Smooth muscle cell (in vitro differentiated cells): ENCODE measurements at regions not wholly inside any gene's neighbourhood (a gene's known extent, or its start where the extent isn't known, plus 50 kb on each side); places are given as distances from the start of the nearest gene placed in this dataset.

ENCODE experiments used
- DNase-seq: peaks from one replicate; lab custom pipeline; 2025; ENCODE audit not compliant: unreplicated experiment; lab: John Stamatoyannopoulos, UW
- H2AFZ ChIP-seq: fragments of 200-600 bp; sonication (generic); 2 replicates; pipeline ENCODE4 v1.6.0; 2016; ENCODE audit warnings: antibody characterized with exemption, low read depth, mild to moderate bottlenecking
- H3F3A ChIP-seq: fragments of 200-600 bp; sonication (generic); 2 replicates; pipeline ENCODE4 v1.6.0; 2017; ENCODE audit warnings: antibody characterized with exemption, low read depth
- H3K27ac ChIP-seq: fragments of 200-600 bp; sonication (generic); 2 replicates; pipeline ENCODE4 v1.5.1; 2016; ENCODE audit warnings: low read depth, mild to moderate bottlenecking
- H3K27me3 ChIP-seq: fragments of 200-600 bp; sonication (generic); 2 replicates; pipeline ENCODE4 v1.6.1; 2016; ENCODE audit warnings: low read depth, mild to moderate bottlenecking
- H3K36me3 ChIP-seq: fragments of 200-600 bp; sonication (generic); 2 replicates; pipeline ENCODE4 v1.5.1; 2016; ENCODE audit warnings: low read depth
- H3K4me1 ChIP-seq: fragments of 200-600 bp; sonication (generic); 2 replicates; pipeline ENCODE4 v1.5.1; 2016; ENCODE audit warnings: low read depth
- H3K4me2 ChIP-seq: fragments of 200-600 bp; sonication (generic); 2 replicates; pipeline ENCODE4 v1.6.0; 2016; ENCODE audit warnings: mild to moderate bottlenecking
- H3K4me3 ChIP-seq: fragments of 200-600 bp; sonication (generic); 2 replicates; pipeline ENCODE4 v1.5.1; 2016; ENCODE audit warnings: mild to moderate bottlenecking
- H3K79me2 ChIP-seq: fragments of 200-600 bp; sonication (generic); 2 replicates; pipeline ENCODE4 v1.6.0; 2016; ENCODE audit warnings: low read depth, mild to moderate bottlenecking
- H3K9ac ChIP-seq: fragments of 200-600 bp; sonication (generic); 2 replicates; pipeline ENCODE4 v1.6.0; 2016; ENCODE audit warnings: low read depth
- H3K9me3 ChIP-seq: fragments of 200-600 bp; sonication (generic); replicated peaks from 2 replicates; pipeline ENCODE4 v1.5.1; 2016; ENCODE audit warnings: low read depth
- H4K20me1 ChIP-seq: fragments of 200-600 bp; sonication (generic); 2 replicates; pipeline ENCODE4 v1.6.0; 2016; ENCODE audit warnings: low read depth
- WGBS: methylation state at CpG from one replicate; pipeline ENCODE4 v1.1.7; 2016; ENCODE audit warnings: low lambda C conversion rate; 5-methylcytosine and 5-hydroxymethylcytosine counted together
- TF ChIP-seq, protein P1 (sequence below): fragments of 200-600 bp; sonication (generic); IDR thresholded peaks from 2 replicates; pipeline ENCODE4 v1.5.1; 2017; ENCODE audit warnings: borderline replicate concordance, mild to moderate bottlenecking, antibody characterized with exemption; ENCODE audit not compliant: insufficient read depth, poor library complexity, severe bottlenecking

DNA sequence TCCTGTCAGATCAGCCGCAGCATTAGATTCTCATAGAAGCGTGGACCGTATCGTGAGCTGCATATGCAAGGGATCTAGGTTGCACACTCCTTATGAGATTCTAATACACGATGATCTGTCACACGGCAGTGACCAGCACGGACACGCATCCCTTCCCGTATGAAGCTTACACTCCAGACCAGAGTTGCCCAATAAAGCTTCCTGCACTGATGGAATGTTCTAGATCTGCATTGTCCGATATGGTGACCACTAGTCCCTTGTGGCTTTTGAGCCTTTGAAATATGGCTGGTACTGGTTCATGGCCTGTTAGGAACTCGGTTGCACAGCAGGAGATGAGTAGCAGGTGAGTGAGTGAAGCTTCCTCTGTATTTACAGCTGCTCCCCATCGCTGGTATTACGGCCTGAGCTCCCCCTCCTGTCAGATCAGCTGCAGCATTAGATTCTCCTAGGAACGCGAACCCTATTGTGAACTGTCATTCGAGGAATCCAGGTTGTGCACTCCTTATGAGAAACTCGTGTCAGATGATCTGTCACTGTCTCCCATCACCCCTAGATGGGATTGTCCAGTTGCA is 49.8 kb upstream of the ZCCHC14 start:
- Histone ChIP-seq H3K4me1 (no peaks in the 10 kb centered on the region), H3K79me2 (no peaks in the 10 kb centered on the region), H3K9ac (no peak overlapping the region), H3K36me3 (no peaks in the 10 kb centered on the region), H3K27ac (no peak overlapping the region), H2AFZ (no peak overlapping the region), H3K9me3 (no peaks in the 10 kb centered on the region), H3K27me3 (no peaks in the 10 kb centered on the region), H3F3A (no peaks in the 10 kb centered on the region), H3K4me2 (no peak overlapping the region), H4K20me1 (no peaks in the 10 kb centered on the region), H3K4me3 (no peak overlapping the region)
- TF ChIP-seq, protein P1, sequence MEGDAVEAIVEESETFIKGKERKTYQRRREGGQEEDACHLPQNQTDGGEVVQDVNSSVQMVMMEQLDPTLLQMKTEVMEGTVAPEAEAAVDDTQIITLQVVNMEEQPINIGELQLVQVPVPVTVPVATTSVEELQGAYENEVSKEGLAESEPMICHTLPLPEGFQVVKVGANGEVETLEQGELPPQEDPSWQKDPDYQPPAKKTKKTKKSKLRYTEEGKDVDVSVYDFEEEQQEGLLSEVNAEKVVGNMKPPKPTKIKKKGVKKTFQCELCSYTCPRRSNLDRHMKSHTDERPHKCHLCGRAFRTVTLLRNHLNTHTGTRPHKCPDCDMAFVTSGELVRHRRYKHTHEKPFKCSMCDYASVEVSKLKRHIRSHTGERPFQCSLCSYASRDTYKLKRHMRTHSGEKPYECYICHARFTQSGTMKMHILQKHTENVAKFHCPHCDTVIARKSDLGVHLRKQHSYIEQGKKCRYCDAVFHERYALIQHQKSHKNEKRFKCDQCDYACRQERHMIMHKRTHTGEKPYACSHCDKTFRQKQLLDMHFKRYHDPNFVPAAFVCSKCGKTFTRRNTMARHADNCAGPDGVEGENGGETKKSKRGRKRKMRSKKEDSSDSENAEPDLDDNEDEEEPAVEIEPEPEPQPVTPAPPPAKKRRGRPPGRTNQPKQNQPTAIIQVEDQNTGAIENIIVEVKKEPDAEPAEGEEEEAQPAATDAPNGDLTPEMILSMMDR, result no peak
- 88% methylated on average over 17 of the region's 17 CpGs for WGBS
- no peak for DNase-seq
